SK-N-SH treated with all-trans-retinoic acid at 6 μM for 48 hours (cell line): ENCODE measurements at regions not wholly inside any gene's neighbourhood (a gene's known extent, or its start where the extent isn't known, plus 50 kb on each side); places are given as distances from the start of the nearest gene placed in this dataset.

Experiments
- ATAC-seq: fragments of 200-7000 bp; cut with Tn5 transposase; 3 replicates; pipeline ENCODE4 v1.9.1; 2020; ENCODE audit warnings: mild to moderate bottlenecking, moderate library complexity
- ARNTL ChIP-seq: fragments of 450-650 bp; formaldehyde crosslinking; IDR thresholded peaks from 2 replicates; pipeline ENCODE4 v1.5.0; 2020; ENCODE audit warnings: low read depth, mild to moderate bottlenecking, moderate library complexity, borderline replicate concordance
- BACH2 ChIP-seq: fragments of 250-450 bp; sonication (Bioruptor Pico); IDR thresholded peaks from 2 replicates; pipeline ENCODE4 v1.9.0; 2021; ENCODE audit warnings: mild to moderate bottlenecking, borderline replicate concordance
- CSDC2 ChIP-seq: fragments of 250-450 bp; sonication (Bioruptor Pico); IDR thresholded peaks from 2 replicates; pipeline ENCODE4 v1.5.0; 2020; ENCODE audit warnings: mild to moderate bottlenecking, moderate library complexity
- ESRRG ChIP-seq: fragments of 250-450 bp; sonication (Bioruptor Pico); IDR thresholded peaks from 2 replicates; pipeline ENCODE4 v1.6.1; 2021; ENCODE audit warnings: mild to moderate bottlenecking
- GLIS3 ChIP-seq: fragments of 250-450 bp; sonication (Bioruptor Pico); IDR thresholded peaks from 2 replicates; pipeline ENCODE4 v1.5.0; 2020; ENCODE audit warnings: mild to moderate bottlenecking, moderate library complexity
- ISL1 ChIP-seq: fragments of 250-450 bp; sonication (Bioruptor Pico); IDR thresholded peaks from 2 replicates; pipeline ENCODE4 v2.1.2; 2022; ENCODE audit warnings: mild to moderate bottlenecking, moderate library complexity
- OSR1 ChIP-seq: fragments of 250-450 bp; sonication (Bioruptor Pico); IDR thresholded peaks from 2 replicates; pipeline ENCODE4 v1.8.0; 2022; ENCODE audit warnings: moderate library complexity, mild to moderate bottlenecking, inconsistent platforms
- PPARA ChIP-seq: fragments of 250-450 bp; sonication (Bioruptor Pico); IDR thresholded peaks from 2 replicates; pipeline ENCODE4 v1.5.0; 2020; ENCODE audit warnings: mild to moderate bottlenecking, borderline replicate concordance
- RARB ChIP-seq: fragments of 250-450 bp; sonication (Bioruptor Pico); IDR thresholded peaks from 2 replicates; pipeline ENCODE4 v1.8.0; 2021; ENCODE audit warnings: mild to moderate bottlenecking, moderate library complexity
- SNAI2 ChIP-seq: fragments of 250-450 bp; sonication (Bioruptor Pico); IDR thresholded peaks from 2 replicates; pipeline ENCODE4 v1.5.0; 2020; ENCODE audit warnings: mild to moderate bottlenecking, moderate library complexity
- TCF4 ChIP-seq: fragments of 250-450 bp; sonication (Bioruptor Pico); IDR thresholded peaks from 2 replicates; pipeline ENCODE4 v1.8.0; 2021; ENCODE audit warnings: mild to moderate bottlenecking, moderate library complexity, borderline replicate concordance
- TOX ChIP-seq: fragments of 250-450 bp; sonication (Bioruptor Pico); IDR thresholded peaks from 2 replicates; pipeline ENCODE4 v1.8.0; 2021; ENCODE audit warnings: mild to moderate bottlenecking, moderate library complexity, borderline replicate concordance
- ZC3H10 ChIP-seq: fragments of 250-450 bp; sonication (Bioruptor Pico); IDR thresholded peaks from 2 replicates; pipeline ENCODE4 v1.5.1; 2021; ENCODE audit warnings: mild to moderate bottlenecking, moderate library complexity
- ZFP3 ChIP-seq: fragments of 250-450 bp; sonication (Bioruptor Pico); IDR thresholded peaks from 2 replicates; pipeline ENCODE4 v1.5.0; 2020; ENCODE audit warnings: mild to moderate bottlenecking, moderate library complexity
- ZNF565 ChIP-seq: fragments of 450-650 bp; formaldehyde crosslinking; conservative IDR thresholded peaks from 2 replicates; pipeline ENCODE4 v1.5.0; 2020; ENCODE audit warnings: low read depth, mild to moderate bottlenecking, moderate library complexity
- ZNF70 ChIP-seq: fragments of 450-650 bp; formaldehyde crosslinking; IDR thresholded peaks from 2 replicates; pipeline ENCODE4 v1.5.0; 2020; ENCODE audit warnings: mild to moderate bottlenecking, moderate library complexity
- ZNF8 ChIP-seq: fragments of 450-650 bp; formaldehyde crosslinking; IDR thresholded peaks from 2 replicates; pipeline ENCODE4 v1.5.0; 2020; ENCODE audit warnings: mild to moderate bottlenecking, moderate library complexity
- TF ChIP-seq, protein P1 (sequence below): fragments of 250-450 bp; sonication (Bioruptor Pico); IDR thresholded peaks from 2 replicates; pipeline ENCODE4 v1.8.0; 2021; ENCODE audit warnings: low read depth, mild to moderate bottlenecking, moderate library complexity, borderline replicate concordance
- TF ChIP-seq, protein P2 (sequence below): fragments of 250-450 bp; sonication (Bioruptor Pico); IDR thresholded peaks from 2 replicates; pipeline ENCODE4 v1.5.0; 2020; ENCODE audit warnings: mild to moderate bottlenecking, moderate library complexity
- TF ChIP-seq, protein P3 (sequence below): fragments of 250-450 bp; sonication (Bioruptor Pico); IDR thresholded peaks from 2 replicates; pipeline ENCODE4 v1.8.0; 2020; ENCODE audit warnings: mild to moderate bottlenecking, moderate library complexity, borderline replicate concordance
- TF ChIP-seq, protein P4 (sequence below): fragments of 250-450 bp; sonication (Bioruptor Pico); IDR thresholded peaks from 2 replicates; pipeline ENCODE4 v1.5.1; 2020; ENCODE audit warnings: low read depth, mild to moderate bottlenecking, moderate library complexity

DNA sequence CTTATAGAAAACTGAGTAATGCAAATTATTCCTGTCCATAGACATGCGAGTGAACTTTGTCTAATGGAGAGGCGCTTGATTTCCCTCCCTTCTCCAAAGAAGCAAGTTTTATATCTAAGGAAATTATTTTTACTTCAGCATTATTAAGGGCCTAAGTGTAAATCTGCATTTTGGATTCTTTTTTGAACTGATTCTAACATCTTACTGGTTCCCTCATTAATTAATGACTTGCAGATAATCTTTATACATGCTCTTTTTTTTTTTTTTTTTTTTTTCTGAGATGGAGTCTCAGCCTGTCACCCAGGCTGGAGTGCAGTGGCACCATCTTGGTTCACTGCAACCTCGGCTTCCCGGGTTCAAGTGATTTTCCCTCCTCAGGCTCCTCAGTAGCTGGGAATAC lies 209.5 kb downstream of the TLE4 start:
- TF ChIP-seq ESRRG (CRISPR knock-in tag) (no peak), ISL1 (no peak), TCF4 (CRISPR knock-in tag) (no peak)
- ATAC-seq, result no peak

DNA sequence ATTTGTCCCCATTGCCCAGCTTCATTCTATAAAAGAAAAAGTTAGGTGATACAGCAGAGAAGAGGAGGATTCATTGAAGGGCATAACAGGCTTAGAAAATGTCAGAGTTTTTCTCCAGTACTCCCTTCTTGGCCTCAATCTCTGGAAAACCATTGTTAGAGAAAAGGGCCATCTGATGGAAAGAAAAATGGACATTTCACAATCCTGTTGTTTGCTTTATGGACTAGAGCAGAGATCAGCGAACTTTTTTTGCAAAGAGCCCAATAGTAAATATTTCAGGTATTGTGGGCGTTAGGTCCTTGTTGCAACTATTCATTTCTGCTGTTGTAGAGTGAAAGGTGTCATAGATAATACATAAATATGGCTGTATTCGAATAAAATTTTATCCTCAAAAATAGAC lies 208.8 kb downstream of the TLE4 start:
- TF ChIP-seq OSR1 (CRISPR knock-in tag) (no peak), SNAI2 (CRISPR knock-in tag) (no peak), TOX (CRISPR knock-in tag) (no peak), ARNTL (no peak), TCF4 (CRISPR knock-in tag) (no peak), ISL1 (no peak), ZC3H10 (CRISPR knock-in tag) (no peak)
- TF ChIP-seq, protein P1, sequence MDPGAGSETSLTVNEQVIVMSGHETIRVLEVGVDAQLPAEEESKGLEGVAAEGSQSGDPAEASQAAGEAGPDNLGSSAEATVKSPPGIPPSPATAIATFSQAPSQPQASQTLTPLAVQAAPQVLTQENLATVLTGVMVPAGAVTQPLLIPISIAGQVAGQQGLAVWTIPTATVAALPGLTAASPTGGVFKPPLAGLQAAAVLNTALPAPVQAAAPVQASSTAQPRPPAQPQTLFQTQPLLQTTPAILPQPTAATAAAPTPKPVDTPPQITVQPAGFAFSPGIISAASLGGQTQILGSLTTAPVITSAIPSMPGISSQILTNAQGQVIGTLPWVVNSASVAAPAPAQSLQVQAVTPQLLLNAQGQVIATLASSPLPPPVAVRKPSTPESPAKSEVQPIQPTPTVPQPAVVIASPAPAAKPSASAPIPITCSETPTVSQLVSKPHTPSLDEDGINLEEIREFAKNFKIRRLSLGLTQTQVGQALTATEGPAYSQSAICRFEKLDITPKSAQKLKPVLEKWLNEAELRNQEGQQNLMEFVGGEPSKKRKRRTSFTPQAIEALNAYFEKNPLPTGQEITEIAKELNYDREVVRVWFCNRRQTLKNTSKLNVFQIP (CRISPR knock-in tag), result no peak
- ATAC-seq, result no peak

DNA sequence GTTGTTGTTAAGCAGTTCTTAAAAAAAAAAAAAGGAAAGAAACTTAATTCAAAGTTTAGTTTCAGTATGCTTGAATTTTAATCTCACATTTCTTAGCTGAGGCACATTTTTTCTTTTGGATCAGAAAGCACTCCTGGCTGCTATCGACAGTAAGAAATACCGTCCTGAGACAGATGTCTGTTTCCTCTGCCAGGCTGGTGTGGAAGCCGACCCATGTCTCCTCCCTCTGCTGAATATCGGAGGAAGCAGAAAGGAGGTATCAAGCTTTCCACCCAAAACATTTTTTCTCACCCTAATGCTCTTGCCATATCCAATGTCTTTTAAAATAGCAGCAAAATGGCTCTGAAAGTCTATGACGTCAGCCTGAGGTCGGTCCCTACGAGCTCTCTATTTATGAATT lies 208.1 kb downstream of the TLE4 start:
- TF ChIP-seq BACH2 (CRISPR knock-in tag) (no peak), ESRRG (CRISPR knock-in tag) (no peak), CSDC2 (CRISPR knock-in tag) (no peak), PPARA (CRISPR knock-in tag) (no peak), SNAI2 (CRISPR knock-in tag) (no peak), ARNTL (no peak), OSR1 (CRISPR knock-in tag) (no peak), RARB (CRISPR knock-in tag) (no peak), TCF4 (CRISPR knock-in tag) (no peak), ZNF70 (no peak), ZNF565 (CRISPR knock-in tag) (no peak), GLIS3 (CRISPR knock-in tag) (no peak), ZC3H10 (CRISPR knock-in tag) (no peak), ZFP3 (CRISPR knock-in tag) (no peak), ZNF8 (CRISPR knock-in tag) (no peak)
- TF ChIP-seq, protein P2, sequence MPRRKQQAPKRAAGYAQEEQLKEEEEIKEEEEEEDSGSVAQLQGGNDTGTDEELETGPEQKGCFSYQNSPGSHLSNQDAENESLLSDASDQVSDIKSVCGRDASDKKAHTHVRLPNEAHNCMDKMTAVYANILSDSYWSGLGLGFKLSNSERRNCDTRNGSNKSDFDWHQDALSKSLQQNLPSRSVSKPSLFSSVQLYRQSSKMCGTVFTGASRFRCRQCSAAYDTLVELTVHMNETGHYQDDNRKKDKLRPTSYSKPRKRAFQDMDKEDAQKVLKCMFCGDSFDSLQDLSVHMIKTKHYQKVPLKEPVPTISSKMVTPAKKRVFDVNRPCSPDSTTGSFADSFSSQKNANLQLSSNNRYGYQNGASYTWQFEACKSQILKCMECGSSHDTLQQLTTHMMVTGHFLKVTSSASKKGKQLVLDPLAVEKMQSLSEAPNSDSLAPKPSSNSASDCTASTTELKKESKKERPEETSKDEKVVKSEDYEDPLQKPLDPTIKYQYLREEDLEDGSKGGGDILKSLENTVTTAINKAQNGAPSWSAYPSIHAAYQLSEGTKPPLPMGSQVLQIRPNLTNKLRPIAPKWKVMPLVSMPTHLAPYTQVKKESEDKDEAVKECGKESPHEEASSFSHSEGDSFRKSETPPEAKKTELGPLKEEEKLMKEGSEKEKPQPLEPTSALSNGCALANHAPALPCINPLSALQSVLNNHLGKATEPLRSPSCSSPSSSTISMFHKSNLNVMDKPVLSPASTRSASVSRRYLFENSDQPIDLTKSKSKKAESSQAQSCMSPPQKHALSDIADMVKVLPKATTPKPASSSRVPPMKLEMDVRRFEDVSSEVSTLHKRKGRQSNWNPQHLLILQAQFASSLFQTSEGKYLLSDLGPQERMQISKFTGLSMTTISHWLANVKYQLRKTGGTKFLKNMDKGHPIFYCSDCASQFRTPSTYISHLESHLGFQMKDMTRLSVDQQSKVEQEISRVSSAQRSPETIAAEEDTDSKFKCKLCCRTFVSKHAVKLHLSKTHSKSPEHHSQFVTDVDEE (CRISPR knock-in tag), result no peak
- TF ChIP-seq, protein P3, sequence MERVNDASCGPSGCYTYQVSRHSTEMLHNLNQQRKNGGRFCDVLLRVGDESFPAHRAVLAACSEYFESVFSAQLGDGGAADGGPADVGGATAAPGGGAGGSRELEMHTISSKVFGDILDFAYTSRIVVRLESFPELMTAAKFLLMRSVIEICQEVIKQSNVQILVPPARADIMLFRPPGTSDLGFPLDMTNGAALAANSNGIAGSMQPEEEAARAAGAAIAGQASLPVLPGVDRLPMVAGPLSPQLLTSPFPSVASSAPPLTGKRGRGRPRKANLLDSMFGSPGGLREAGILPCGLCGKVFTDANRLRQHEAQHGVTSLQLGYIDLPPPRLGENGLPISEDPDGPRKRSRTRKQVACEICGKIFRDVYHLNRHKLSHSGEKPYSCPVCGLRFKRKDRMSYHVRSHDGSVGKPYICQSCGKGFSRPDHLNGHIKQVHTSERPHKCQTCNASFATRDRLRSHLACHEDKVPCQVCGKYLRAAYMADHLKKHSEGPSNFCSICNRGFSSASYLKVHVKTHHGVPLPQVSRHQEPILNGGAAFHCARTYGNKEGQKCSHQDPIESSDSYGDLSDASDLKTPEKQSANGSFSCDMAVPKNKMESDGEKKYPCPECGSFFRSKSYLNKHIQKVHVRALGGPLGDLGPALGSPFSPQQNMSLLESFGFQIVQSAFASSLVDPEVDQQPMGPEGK (CRISPR knock-in tag), result no peak
- TF ChIP-seq, protein P4, sequence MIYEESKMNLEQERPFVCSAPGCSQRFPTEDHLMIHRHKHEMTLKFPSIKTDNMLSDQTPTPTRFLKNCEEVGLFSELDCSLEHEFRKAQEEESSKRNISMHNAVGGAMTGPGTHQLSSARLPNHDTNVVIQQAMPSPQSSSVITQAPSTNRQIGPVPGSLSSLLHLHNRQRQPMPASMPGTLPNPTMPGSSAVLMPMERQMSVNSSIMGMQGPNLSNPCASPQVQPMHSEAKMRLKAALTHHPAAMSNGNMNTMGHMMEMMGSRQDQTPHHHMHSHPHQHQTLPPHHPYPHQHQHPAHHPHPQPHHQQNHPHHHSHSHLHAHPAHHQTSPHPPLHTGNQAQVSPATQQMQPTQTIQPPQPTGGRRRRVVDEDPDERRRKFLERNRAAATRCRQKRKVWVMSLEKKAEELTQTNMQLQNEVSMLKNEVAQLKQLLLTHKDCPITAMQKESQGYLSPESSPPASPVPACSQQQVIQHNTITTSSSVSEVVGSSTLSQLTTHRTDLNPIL, result no peak
- TF ChIP-seq, protein P1 (CRISPR knock-in tag), result no peak
- no peak for ATAC-seq
